ENCODE measurements at regions not wholly inside any gene's neighbourhood (a gene's known extent, or its start where the extent isn't known, plus 50 kb on each side); places are given as distances from the start of the nearest gene placed in this dataset.
"Not testable (repeated sequence)": the region's sequence is repeated elsewhere in the genome, so short reads cannot be mapped to it uniquely, and the experiment has no call there.

DNA sequence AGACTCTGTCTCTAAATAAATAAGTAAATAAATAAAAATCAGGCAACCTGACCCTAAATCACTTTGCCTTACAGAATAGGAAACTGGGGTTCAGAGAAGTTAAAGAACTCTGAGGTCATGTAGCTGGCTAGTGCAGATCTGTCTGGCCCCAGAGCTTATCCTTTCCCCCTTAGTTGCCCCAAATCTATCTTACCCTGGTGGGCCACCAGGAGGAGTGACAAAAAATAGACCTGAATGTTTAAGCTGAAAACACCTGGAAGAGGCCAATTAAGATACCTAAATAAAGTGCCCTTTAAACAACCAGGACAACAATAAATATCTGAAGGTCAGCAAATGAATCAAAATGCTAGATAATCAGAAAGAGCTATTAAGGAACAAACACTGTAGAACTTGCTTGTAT lies 59.7 kb downstream of the TEX35 start:
- Mint-ChIP-seq H3K27ac (peak overlapping the region in 1 of 2 donors; percentile 26), H3K4me1 (no peaks in the 10 kb centered on the region), H3K27me3 (peaks cover 11% of the 10 kb centered on the region), H3K4me3 (no peak overlapping the region), H3K9me3 (no peaks in the 10 kb centered on the region)
- DNase-seq (no peak), ATAC-seq (no peak)

DNA sequence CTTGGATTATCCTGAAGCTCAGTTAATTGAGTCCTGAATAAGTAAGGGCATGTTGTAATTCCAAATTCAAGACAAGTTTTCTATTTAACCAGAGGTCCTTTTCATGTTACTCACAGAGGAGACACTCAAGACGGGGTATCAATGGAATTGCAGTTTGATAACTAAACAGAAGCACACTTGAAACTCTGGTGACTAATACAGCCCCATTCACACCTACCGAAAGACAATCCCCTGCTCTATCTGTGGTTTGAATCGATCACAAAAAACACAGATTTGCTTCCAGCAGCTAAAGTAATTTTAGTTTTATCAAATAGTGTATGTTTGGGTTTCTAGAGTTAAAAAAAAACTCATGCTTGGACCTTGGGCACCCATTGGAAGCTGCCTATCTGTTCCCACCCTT lies 60.4 kb downstream of the TEX35 start:
- Mint-ChIP-seq H3K4me1 (no peaks in the 10 kb centered on the region), H3K27ac (no peak overlapping the region), H3K9me3 (no peaks in the 10 kb centered on the region), H3K4me3 (no peak overlapping the region), H3K27me3 (peaks cover 7% of the 10 kb centered on the region)
- no peak for DNase-seq
- ATAC-seq = peak; percentile 74

DNA sequence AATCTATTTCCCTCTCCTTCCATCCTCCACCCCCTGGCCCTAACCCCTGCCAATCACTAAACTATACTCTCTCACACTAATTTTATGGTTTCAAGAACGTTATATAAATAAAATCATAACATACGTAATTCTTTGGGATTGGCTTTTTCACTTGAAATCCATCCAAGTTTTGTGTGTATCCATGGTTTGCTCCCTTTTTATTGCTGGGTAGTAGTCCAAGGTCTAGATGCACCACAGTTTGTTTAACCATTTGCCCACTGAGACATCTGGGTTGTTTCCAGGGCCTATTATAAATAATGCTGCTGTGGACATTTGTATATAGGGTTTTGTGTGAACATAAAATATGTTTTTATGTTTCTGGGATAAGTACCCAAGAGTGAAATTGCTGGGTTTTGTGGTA lies 61.4 kb downstream of the TEX35 start:
- no peak overlapping the region for H3K27ac Mint-ChIP-seq
- no peak for ATAC-seq
- H3K27me3 Mint-ChIP-seq = peaks cover 7% of the 10 kb centered on the region
- DNase-seq = no peak
- no peak overlapping the region for H3K4me3 Mint-ChIP-seq
- H3K4me1 Mint-ChIP-seq = no peaks in the 10 kb centered on the region
- H3K9me3 Mint-ChIP-seq = no peaks in the 10 kb centered on the region

DNA sequence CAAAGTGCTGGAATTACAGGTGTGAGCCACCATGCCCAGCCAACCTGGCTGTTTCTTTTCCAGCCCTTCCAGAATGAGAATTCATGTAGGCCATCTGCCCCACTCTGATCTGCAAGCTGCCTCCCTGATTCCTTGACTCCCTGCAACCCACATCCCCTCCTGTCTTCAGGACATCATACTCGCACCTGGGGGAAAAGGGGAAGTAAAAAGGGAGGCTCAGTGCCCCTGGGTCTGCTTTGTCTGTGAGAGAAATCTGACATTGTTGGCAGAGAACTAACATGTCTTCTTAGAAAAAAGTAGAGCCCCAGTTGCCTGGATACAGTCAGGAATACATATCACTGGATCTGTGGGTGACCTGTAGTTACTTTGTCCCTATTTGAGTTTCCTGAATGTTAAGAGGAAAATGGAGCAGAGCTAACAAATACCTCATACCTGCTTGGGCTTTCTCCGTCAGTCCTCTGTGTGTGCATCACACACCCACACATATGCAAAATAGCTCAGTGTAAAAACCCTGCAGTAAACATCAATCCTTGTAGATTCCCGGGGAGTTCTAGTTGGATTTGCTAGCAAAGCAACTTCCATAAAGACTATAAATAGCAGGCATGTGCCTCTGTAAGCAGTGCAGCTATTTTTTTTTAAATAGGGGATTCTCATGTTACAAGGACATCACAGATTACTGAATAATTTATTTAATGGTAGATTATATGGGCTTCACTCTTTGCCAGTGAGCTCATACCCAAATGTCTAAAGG lies 62.9 kb downstream of the TEX35 start:
- DNase-seq = no peak
- ATAC-seq = no peak
- Mint-ChIP-seq H3K27me3 (peaks cover 7% of the 10 kb centered on the region), H3K9me3 (no peaks in the 10 kb centered on the region), H3K27ac (no peak overlapping the region), H3K4me1 (no peaks in the 10 kb centered on the region), H3K4me3 (no peak overlapping the region)

DNA sequence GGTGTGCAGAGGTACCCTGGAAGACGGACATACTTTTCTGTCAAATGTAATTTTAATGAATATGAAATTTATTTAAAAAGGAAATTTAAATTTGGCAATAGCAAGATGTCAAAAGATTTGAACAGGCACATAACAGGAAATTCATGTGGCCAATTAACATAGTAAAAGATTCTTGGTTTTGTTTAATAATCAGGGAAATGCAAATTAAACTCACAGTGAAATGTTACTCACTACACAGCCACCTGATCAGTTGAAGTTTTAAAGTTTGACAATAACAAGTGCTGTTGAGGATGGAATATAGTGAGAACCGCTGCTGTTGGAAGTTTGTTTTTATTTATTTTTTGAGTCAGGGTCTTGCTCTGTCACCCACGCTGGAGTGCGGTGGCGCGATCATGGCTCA lies 63.9 kb downstream of the TEX35 start:
- no peak for DNase-seq
- Mint-ChIP-seq H3K9me3 (no peaks in the 10 kb centered on the region), H3K4me1 (no peaks in the 10 kb centered on the region), H3K27me3 (peaks cover 7% of the 10 kb centered on the region), H3K4me3 (no peak overlapping the region), H3K27ac (no peak overlapping the region)
- ATAC-seq = no peak

DNA sequence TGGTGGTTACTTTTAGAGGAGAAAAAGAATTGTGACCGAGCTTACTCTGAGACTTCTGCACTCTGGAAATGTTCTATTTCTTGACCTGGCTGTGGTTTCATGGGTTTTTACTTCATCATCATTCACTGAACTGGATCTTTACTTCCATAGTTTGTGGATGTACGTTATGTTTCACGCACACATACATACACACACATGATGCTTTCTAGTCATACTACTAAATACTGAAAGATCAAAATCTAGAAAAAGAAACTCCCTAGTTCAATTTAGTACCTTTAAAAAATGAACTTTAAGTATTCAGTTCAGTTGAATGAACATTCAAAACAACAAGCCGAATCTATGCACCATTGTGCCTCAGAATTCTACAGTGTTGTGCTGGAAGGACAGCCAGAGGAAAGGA lies 65.0 kb downstream of the TEX35 start:
- no peak for DNase-seq
- ATAC-seq = no peak
- Mint-ChIP-seq H3K27me3 (peaks cover 7% of the 10 kb centered on the region), H3K9me3 (no peaks in the 10 kb centered on the region), H3K4me3 (no peak overlapping the region), H3K27ac (no peak overlapping the region), H3K4me1 (no peaks in the 10 kb centered on the region)

DNA sequence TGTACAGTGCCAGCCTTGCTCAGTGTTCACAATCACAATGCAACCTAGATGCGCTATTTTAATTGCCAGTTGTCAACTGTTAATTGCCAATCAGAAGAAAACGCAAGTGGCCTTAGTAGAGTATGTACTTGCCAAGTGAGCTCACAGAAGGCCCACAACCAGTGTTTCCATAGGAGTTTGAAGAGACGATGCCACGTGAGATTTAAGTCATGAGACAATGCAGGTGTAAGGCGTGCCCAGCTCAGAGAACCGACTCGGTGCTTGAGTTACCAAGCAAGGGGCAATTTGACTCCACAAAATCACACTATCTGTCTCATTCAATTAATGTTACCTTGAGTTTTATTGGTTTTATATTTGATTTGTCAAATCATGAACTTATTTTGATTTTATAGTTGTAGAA lies 65.6 kb downstream of the TEX35 start:
- no peak overlapping the region for H3K4me3 Mint-ChIP-seq
- no peaks in the 10 kb centered on the region for H3K9me3 Mint-ChIP-seq
- H3K27me3 Mint-ChIP-seq = peaks cover 7% of the 10 kb centered on the region
- ATAC-seq (no peak), DNase-seq (no peak)
- H3K4me1 Mint-ChIP-seq = no peaks in the 10 kb centered on the region
- no peak overlapping the region for H3K27ac Mint-ChIP-seq

DNA sequence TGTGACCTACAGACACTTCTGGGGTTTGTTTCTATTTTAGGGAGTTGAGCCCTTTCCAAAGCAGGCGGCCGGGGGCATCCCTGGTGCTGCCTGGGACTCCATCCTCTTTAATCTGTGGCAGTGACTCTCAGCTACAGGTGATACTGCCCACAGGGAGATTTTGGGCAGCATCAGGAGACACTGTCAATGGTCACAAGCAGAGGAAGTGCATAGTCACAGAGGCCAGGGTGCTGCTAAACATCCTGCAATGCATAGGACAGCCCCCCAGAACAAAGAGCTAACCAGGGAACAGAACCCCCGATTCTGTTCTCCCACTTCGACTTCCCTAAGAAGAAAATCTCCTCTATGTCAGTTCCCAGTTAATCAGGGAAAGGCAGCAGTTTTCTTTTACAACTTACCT lies 66.2 kb downstream of the TEX35 start:
- Mint-ChIP-seq H3K4me3 (no peak overlapping the region), H3K9me3 (no peaks in the 10 kb centered on the region), H3K27ac (no peak overlapping the region), H3K4me1 (no peaks in the 10 kb centered on the region), H3K27me3 (peaks cover 7% of the 10 kb centered on the region)
- DNase-seq = no peak
- ATAC-seq = no peak

DNA sequence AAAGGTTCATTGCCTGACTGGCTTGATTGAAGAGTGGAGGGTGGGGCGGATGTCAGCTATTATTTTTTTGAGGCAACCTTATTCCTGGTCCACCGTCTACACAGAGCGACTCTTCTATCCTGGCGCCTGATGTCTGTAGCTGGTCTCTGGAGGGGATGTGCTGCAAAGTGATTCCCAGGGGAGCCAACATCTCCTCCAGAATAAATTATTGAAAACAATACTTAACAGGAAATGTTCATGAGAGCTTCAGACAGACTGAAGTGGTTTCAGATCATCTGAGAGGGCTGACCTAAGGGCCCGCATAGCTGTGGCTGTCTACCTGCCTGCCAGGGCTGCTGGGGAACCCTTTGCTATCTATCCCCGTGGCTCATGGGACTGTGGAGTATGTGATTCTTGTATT lies 66.7 kb downstream of the TEX35 start:
- Mint-ChIP-seq H3K9me3 (no peaks in the 10 kb centered on the region), H3K27ac (no peak overlapping the region), H3K27me3 (peaks cover 7% of the 10 kb centered on the region), H3K4me3 (no peak overlapping the region), H3K4me1 (no peaks in the 10 kb centered on the region)
- ATAC-seq = no peak
- DNase-seq = no peak

DNA sequence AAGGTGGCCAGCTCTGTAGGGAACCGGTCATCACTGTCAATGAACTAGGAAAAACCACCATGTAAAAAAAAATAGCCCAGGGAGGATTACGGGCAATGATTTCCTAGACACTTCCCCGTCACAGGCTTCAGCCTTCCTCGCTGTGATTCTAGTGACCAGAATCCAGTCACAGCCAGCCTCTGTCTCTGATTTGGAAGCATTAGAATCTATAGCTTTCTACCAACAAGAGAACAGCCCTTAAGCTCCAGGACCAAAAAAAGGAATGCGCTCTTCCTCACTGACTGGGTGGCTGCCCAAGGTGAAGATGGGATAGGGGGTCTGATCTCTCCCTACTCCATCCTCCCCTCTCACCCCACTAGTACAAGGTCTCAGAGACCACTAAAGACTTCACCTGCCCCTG lies 67.2 kb downstream of the TEX35 start:
- Mint-ChIP-seq H3K4me1 (no peaks in the 10 kb centered on the region), H3K27ac (peak overlapping the region in 1 of 2 donors; percentile 29), H3K4me3 (no peak overlapping the region), H3K9me3 (no peaks in the 10 kb centered on the region), H3K27me3 (peaks cover 7% of the 10 kb centered on the region)
- ATAC-seq (no peak), DNase-seq (no peak)

DNA sequence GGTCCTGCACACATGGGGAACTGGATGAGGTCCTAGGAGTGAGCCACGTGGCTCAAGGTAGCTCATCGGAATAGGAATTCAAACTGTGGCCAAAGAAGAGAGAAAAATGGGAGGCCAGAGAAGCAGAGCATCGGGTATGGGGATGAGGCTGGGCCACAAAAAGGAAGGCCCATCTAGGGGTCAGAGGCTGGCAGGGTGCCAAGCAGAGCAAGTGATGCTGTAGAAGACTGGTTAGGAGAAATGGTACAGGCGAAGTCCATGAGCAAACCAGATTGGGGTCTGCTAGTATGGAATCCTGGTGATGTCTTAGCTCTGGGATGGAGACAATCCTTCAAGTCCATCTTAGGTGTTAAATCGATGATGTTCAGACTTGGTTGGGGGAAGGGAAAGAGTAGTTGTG lies 68.0 kb downstream of the TEX35 start:
- H3K4me1 Mint-ChIP-seq = no peaks in the 10 kb centered on the region
- DNase-seq (no peak), ATAC-seq (no peak)
- no peak overlapping the region for H3K4me3 Mint-ChIP-seq
- H3K27me3 Mint-ChIP-seq = peaks cover 1% of the 10 kb centered on the region
- H3K9me3 Mint-ChIP-seq = no peaks in the 10 kb centered on the region
- no peak overlapping the region for H3K27ac Mint-ChIP-seq

DNA sequence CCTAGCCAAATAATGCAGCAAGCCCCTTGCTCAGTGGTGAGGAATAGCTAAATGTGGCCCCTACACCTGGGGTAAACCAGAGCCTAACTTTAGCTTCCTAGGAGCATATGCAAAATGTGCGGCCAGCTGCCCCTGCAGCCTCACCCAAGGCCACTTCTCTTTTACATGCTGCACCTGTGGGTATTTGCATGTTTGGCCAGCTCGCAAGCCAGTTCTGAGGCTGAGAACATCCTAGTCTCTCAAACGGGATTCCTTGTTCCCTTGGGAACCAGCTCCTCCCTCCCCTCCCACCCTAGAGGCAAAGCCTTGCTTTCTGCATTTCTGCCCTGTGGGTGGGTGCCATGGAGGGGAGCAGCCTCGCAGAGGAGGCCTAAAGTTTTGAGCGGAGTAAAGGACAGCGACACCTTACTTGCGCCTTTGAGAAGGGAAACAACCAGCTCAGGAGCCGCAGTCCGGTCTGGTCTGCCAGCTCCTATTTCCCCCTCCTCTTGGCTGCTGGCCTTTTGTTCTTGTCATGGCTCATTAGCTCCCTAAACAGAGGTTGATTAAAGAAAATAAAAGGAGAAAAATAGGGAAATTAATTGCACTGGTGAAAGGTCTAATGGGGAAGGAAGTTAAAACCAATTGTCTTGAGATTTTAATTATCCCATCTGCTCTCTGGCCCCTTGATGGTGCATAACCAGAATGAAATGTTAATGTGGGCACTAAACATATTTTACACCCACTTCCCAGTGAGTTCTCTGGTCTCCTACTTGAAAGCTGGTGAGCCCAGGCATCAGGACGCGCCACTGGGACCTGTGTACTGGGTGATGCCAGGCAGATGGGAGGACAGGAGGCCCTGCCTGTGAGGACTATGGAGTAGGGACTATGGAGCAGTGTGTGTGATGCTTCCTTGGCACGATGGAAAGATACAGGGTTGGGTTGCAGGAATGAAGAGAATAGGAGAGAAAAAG lies 68.7 kb downstream of the TEX35 start:
- H3K9me3 Mint-ChIP-seq = no peaks in the 10 kb centered on the region
- H3K4me1 Mint-ChIP-seq = no peaks in the 10 kb centered on the region
- DNase-seq = no peak
- H3K27ac Mint-ChIP-seq = peak overlapping the region in 1 of 2 donors; percentile 63
- H3K27me3 Mint-ChIP-seq = no peaks in the 10 kb centered on the region
- H3K4me3 Mint-ChIP-seq = no peak overlapping the region
- ATAC-seq = no peak

DNA sequence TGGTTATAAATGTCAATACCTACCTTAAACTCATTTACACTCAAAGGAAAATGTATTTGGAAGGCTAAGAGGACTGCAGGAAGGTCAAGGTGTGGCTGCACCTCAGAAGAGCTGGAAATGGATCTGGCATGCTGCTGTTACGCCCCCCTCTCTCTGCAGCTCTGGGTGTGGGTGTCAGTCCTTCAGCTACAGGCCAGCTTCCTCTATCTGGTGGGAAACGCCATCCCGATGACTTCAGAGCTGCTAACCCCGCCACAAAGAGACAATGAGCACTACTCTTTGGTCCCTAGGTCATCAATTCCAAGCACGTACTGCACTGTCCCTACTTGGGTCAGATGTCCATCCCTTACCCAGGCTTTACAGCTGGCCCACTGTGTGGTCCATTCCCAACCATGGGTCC lies 74.2 kb downstream of the TEX35 start:
- Mint-ChIP-seq H3K27me3 (peaks cover 33% of the 10 kb centered on the region), H3K9me3 (peaks cover 0 to 4% of the 10 kb centered on the region in 2 donors), H3K4me1 (no peaks in the 10 kb centered on the region), H3K27ac (no peak overlapping the region), H3K4me3 (no peak overlapping the region)
- no peak for ATAC-seq
- no peak for DNase-seq

DNA sequence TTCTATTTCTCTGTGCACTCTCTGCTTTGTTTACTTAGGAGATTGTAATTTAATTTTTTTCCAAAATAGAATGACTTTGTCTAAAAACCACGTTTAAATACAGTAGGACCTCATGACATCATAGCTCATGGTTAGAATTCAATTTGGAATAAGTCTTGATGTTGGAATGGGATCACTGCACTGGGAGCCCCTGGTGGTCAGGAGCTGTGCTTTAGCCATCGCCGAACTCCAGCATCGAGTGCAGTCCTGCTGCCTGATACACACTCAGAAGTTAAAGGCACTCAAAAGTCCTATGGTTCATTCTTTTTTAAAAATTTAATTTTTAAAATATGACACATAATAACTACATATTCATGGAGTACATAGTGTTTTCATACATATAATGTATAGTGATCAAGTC lies 75.1 kb downstream of the TEX35 start:
- Mint-ChIP-seq H3K27ac (no peak overlapping the region), H3K4me3 (no peak overlapping the region), H3K27me3 (peaks cover 33% of the 10 kb centered on the region), H3K9me3 (peaks cover 0 to 4% of the 10 kb centered on the region in 2 donors), H3K4me1 (no peaks in the 10 kb centered on the region)
- DNase-seq (no peak), ATAC-seq (no peak)

DNA sequence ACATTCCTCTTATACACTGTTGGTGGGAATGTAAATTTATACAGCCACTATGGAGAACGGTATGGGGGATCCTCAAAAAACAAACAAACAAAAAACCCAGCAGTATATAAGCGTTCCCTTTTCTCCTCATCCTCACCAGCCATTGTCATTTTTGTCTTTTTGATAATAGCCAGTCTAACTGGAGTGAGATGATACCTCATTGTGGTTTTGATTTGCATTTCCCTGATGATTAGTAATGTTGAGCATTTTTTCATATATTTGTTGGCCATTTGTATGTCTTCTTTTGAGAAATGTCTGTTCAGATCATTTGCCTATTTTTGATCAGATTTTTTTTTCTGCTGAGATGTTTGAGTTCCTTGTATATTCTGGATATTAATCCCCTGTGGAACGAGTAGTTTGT lies 76.1 kb downstream of the TEX35 start:
- not testable (repeated sequence) for ATAC-seq, H3K4me1 Mint-ChIP-seq, H3K9me3 Mint-ChIP-seq, H3K4me3 Mint-ChIP-seq, DNase-seq, H3K27ac Mint-ChIP-seq
- H3K27me3 Mint-ChIP-seq = peaks cover 33% of the 10 kb centered on the region

DNA sequence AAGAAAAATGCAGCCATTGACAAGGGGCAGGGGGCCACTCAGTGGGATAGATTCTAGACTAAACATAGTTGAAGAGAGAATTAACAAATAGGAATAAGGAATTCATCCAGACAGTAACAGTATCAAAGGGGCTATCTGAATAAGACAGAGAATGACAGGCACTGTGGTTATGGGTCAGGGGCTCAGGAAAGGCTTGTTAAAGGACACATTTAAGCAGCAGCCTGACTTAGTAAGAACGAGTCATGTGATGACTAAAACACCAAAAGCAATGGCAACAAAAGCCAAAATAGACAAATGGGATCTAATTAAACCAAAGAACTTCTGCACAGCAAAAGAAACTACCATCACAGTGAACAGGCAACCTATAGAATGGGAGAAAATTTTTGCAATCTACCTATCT lies 78.9 kb downstream of the TEX35 start:
- not testable (repeated sequence) for H3K4me1 Mint-ChIP-seq, H3K4me3 Mint-ChIP-seq, H3K27ac Mint-ChIP-seq, H3K9me3 Mint-ChIP-seq, ATAC-seq, DNase-seq
- H3K27me3 Mint-ChIP-seq = peaks cover 33% of the 10 kb centered on the region

Measured in stimulated activated naive CD8-positive, alpha-beta T cell treated with anti-CD3 and anti-CD28 coated beads, Interleukin-15, amount 100 ng/mL, for 72 hours (primary cell).